HUES48 (cell line): ENCODE measurements at regions not wholly inside any gene's neighbourhood (a gene's known extent, or its start where the extent isn't known, plus 50 kb on each side); places are given as distances from the start of the nearest gene placed in this dataset.
"Not testable (repeated sequence)": the region's sequence is repeated elsewhere in the genome, so short reads cannot be mapped to it uniquely, and the experiment has no call there.

Source experiments
- H3K27ac ChIP-seq: one replicate; pipeline ENCODE4 v1.7.0; 2013; ENCODE audit warnings: low read depth, low read length, inconsistent platforms
- H3K27me3 ChIP-seq: 2 replicates; pipeline ENCODE4 v1.6.1; 2013; ENCODE audit warnings: mild to moderate bottlenecking, low read length; ENCODE audit not compliant: control insufficient read depth, insufficient read depth
- H3K36me3 ChIP-seq: 2 replicates; pipeline ENCODE4 v1.6.1; 2013; ENCODE audit warnings: low read length; ENCODE audit not compliant: control insufficient read depth, insufficient read depth
- H3K4me1 ChIP-seq: 2 replicates; pipeline ENCODE4 v1.6.1; 2013; ENCODE audit warnings: mild to moderate bottlenecking, low read length; ENCODE audit not compliant: control insufficient read depth, insufficient read depth
- H3K4me3 ChIP-seq: 2 replicates; pipeline ENCODE4 v1.5.1; 2013; ENCODE audit warnings: mild to moderate bottlenecking, low read depth, low read length
- H3K9ac ChIP-seq: 2 replicates; pipeline ENCODE4 v1.6.1; 2013; ENCODE audit warnings: mild to moderate bottlenecking, low read depth, low read length, moderate library complexity
- H3K9me3 ChIP-seq: 2 replicates; pipeline ENCODE4 v1.6.1; 2013; ENCODE audit warnings: low read length; ENCODE audit not compliant: control insufficient read depth, insufficient read depth

GRCh38 chr2:132068407-132068806, 93.3 kb downstream of the ANKRD30BL start:
- not testable (repeated sequence) for H3K9ac ChIP-seq, H3K27me3 ChIP-seq, H3K4me1 ChIP-seq, H3K36me3 ChIP-seq, H3K9me3 ChIP-seq, H3K27ac ChIP-seq, H3K4me3 ChIP-seq

GRCh38 chr2:132065391-132065790, 96.4 kb downstream of the ANKRD30BL start:
- H3K27me3 ChIP-seq, H3K27ac ChIP-seq, H3K4me3 ChIP-seq, H3K4me1 ChIP-seq, H3K9ac ChIP-seq, H3K9me3 ChIP-seq, H3K36me3 ChIP-seq: not testable (repeated sequence)

- H3K27me3 ChIP-seq, result peaks cover 30% of the 10 kb centered on the region
- H3K27ac ChIP-seq, H3K36me3 ChIP-seq, H3K9me3 ChIP-seq, H3K4me1 ChIP-seq, H3K9ac ChIP-seq, H3K4me3 ChIP-seq: not testable (repeated sequence)
Measured at GRCh38 chr2:132039609-132040236, 122.0 kb downstream of the ANKRD30BL start.

- not testable (repeated sequence) for H3K4me1 ChIP-seq, H3K36me3 ChIP-seq, H3K9ac ChIP-seq, H3K27ac ChIP-seq, H3K9me3 ChIP-seq
- Histone ChIP-seq H3K27me3 (peaks cover 30% of the 10 kb centered on the region), H3K4me3 (peak overlapping the region; percentile 60)
Measured at GRCh38 chr2:132038883-132039235, 122.9 kb downstream of the ANKRD30BL start.

- Histone ChIP-seq H3K9me3 (no peaks in the 10 kb centered on the region), H3K27ac (no peak overlapping the region), H3K27me3 (peaks cover 30% of the 10 kb centered on the region), H3K4me1 (no peaks in the 10 kb centered on the region), H3K9ac (no peak overlapping the region), H3K36me3 (no peaks in the 10 kb centered on the region), H3K4me3 (peak overlapping the region; percentile 60)
Measured at GRCh38 chr2:132038179-132038882, 123.4 kb downstream of the ANKRD30BL start.

GRCh38 chr2:132037527-132038178, 124.1 kb downstream of the ANKRD30BL start:
- H3K4me3 ChIP-seq, result peak overlapping the region; percentile 60
- no peak overlapping the region for H3K27ac ChIP-seq
- peaks cover 30% of the 10 kb centered on the region for H3K27me3 ChIP-seq
- H3K4me1 ChIP-seq, result no peaks in the 10 kb centered on the region
- no peaks in the 10 kb centered on the region for H3K9me3 ChIP-seq
- H3K36me3 ChIP-seq, result no peaks in the 10 kb centered on the region
- no peak overlapping the region for H3K9ac ChIP-seq

- no peaks in the 10 kb centered on the region for H3K9me3 ChIP-seq
- no peak overlapping the region for H3K27ac ChIP-seq
- no peaks in the 10 kb centered on the region for H3K4me1 ChIP-seq
- no peaks in the 10 kb centered on the region for H3K36me3 ChIP-seq
- H3K27me3 ChIP-seq, result peaks cover 26% of the 10 kb centered on the region
- H3K4me3 ChIP-seq, result no peak overlapping the region
- H3K9ac ChIP-seq, result no peak overlapping the region
Measured at GRCh38 chr2:132034646-132035045, 127.1 kb downstream of the ANKRD30BL start.

GRCh38 chr2:132033949-132034348, 127.8 kb downstream of the ANKRD30BL start:
- Histone ChIP-seq H3K27me3 (peaks cover 19% of the 10 kb centered on the region), H3K9me3 (no peaks in the 10 kb centered on the region), H3K9ac (no peak overlapping the region), H3K4me1 (no peaks in the 10 kb centered on the region), H3K27ac (no peak overlapping the region), H3K36me3 (no peaks in the 10 kb centered on the region), H3K4me3 (no peak overlapping the region)

- Histone ChIP-seq H3K9me3 (no peaks in the 10 kb centered on the region), H3K4me3 (no peak overlapping the region), H3K9ac (no peak overlapping the region), H3K27me3 (peaks cover 14% of the 10 kb centered on the region), H3K27ac (no peak overlapping the region), H3K4me1 (no peaks in the 10 kb centered on the region), H3K36me3 (no peaks in the 10 kb centered on the region)
Measured at GRCh38 chr2:132033365-132033764, 128.4 kb downstream of the ANKRD30BL start.

GRCh38 chr2:132012046-132012445, 149.7 kb downstream of the ANKRD30BL start:
- not testable (repeated sequence) for H3K4me3 ChIP-seq, H3K27ac ChIP-seq, H3K36me3 ChIP-seq, H3K9me3 ChIP-seq, H3K4me1 ChIP-seq, H3K9ac ChIP-seq
- peaks cover 28% of the 10 kb centered on the region for H3K27me3 ChIP-seq

GRCh38 chr2:132009874-132010521, 151.8 kb downstream of the ANKRD30BL start:
- Histone ChIP-seq H3K9me3 (no peaks in the 10 kb centered on the region), H3K9ac (no peak overlapping the region), H3K27ac (no peak overlapping the region), H3K4me1 (no peaks in the 10 kb centered on the region), H3K27me3 (peaks cover 28% of the 10 kb centered on the region), H3K4me3 (peak overlapping the region; percentile 57), H3K36me3 (no peaks in the 10 kb centered on the region)
